PC-3 (cell line): ENCODE measurements at regions not wholly inside any gene's neighbourhood (a gene's known extent, or its start where the extent isn't known, plus 50 kb on each side); places are given as distances from the start of the nearest gene placed in this dataset.

Source experiments
- EZH2 ChIP-seq: fragments of 300-600 bp; sonication (generic); IDR thresholded peaks from one replicate; pipeline ENCODE4 v1.6.1; 2017; ENCODE audit warnings: antibody characterized with exemption, mild to moderate bottlenecking, low read length; ENCODE audit not compliant: unreplicated experiment
- EZH2phosphoT487 ChIP-seq: fragments of 300-600 bp; sonication (generic); IDR thresholded peaks from 2 replicates; pipeline ENCODE4 v1.6.1; 2018; ENCODE audit warnings: mild to moderate bottlenecking, antibody characterized with exemption, low read length, borderline replicate concordance
- TF ChIP-seq, protein P1 (sequence below): fragments of 300-600 bp; sonication (generic); conservative IDR thresholded peaks from 2 replicates; pipeline ENCODE4 v1.5.1; 2017; ENCODE audit warnings: antibody characterized with exemption, low read depth, mild to moderate bottlenecking, low read length

DNA sequence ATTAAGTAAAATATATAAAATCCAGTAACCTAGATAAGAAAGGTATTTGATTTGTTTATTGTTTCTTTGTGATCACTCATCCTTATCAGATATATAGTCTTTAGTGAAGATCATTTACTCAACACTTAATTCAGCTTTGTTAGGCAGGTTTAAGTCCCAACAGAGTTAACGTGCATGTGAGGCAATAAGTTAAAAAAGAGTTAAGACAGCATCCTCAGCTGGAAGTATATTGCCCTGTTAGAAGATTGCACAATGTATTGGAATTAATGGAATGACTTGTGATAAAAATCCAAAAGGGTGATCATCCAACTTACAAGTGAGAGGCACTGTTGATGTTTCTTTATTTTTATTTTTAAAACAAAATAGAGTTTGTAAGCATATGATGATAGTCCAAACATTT is 1162.1 kb downstream of the RAPGEF2 start:
- TF ChIP-seq, protein P1, sequence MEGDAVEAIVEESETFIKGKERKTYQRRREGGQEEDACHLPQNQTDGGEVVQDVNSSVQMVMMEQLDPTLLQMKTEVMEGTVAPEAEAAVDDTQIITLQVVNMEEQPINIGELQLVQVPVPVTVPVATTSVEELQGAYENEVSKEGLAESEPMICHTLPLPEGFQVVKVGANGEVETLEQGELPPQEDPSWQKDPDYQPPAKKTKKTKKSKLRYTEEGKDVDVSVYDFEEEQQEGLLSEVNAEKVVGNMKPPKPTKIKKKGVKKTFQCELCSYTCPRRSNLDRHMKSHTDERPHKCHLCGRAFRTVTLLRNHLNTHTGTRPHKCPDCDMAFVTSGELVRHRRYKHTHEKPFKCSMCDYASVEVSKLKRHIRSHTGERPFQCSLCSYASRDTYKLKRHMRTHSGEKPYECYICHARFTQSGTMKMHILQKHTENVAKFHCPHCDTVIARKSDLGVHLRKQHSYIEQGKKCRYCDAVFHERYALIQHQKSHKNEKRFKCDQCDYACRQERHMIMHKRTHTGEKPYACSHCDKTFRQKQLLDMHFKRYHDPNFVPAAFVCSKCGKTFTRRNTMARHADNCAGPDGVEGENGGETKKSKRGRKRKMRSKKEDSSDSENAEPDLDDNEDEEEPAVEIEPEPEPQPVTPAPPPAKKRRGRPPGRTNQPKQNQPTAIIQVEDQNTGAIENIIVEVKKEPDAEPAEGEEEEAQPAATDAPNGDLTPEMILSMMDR = no peak
- no peak for TF ChIP-seq EZH2
- TF ChIP-seq EZH2phosphoT487 = no peak
